ENCODE measurements at regions not wholly inside any gene's neighbourhood (a gene's known extent, or its start where the extent isn't known, plus 50 kb on each side); places are given as distances from the start of the nearest gene placed in this dataset.

DNA sequence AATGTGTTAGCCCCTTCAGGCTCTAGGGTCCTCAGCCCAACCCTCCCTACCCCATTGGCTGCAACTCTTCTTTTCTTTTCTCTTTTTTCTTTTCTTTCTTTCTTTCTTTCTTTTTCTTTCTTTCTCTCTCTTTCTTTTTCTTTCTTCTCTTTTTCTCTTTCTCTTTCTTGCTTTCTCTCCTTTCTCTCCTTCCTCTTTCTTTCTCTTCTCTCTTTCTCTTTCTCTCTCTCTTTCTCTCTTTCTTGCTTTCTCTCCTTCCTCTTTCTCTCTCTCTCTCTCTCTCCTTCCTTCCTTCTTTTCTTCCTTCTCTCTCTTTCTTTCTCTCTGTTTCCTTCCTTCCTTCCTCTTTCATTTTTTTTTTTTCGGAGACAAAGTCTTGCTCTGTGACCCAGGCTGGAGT, 458.9 kb downstream of the TYW1 start:
- TF ChIP-seq FOXA1 (IDR thresholded peaks at IDR 0.05) (no peak), SP1 (IDR thresholded peaks at IDR 0.05) (no peak)
- TF ChIP-seq, protein P1, sequence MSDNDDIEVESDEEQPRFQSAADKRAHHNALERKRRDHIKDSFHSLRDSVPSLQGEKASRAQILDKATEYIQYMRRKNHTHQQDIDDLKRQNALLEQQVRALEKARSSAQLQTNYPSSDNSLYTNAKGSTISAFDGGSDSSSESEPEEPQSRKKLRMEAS (IDR thresholded peaks at IDR 0.05): no peak
- TF ChIP-seq, protein P2, sequence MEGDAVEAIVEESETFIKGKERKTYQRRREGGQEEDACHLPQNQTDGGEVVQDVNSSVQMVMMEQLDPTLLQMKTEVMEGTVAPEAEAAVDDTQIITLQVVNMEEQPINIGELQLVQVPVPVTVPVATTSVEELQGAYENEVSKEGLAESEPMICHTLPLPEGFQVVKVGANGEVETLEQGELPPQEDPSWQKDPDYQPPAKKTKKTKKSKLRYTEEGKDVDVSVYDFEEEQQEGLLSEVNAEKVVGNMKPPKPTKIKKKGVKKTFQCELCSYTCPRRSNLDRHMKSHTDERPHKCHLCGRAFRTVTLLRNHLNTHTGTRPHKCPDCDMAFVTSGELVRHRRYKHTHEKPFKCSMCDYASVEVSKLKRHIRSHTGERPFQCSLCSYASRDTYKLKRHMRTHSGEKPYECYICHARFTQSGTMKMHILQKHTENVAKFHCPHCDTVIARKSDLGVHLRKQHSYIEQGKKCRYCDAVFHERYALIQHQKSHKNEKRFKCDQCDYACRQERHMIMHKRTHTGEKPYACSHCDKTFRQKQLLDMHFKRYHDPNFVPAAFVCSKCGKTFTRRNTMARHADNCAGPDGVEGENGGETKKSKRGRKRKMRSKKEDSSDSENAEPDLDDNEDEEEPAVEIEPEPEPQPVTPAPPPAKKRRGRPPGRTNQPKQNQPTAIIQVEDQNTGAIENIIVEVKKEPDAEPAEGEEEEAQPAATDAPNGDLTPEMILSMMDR (IDR thresholded peaks at IDR 0.05; ENCODE audit: low read depth, low read length, missing input control): no peak
